HL-60 (cell line): ENCODE measurements at regions not wholly inside any gene's neighbourhood (a gene's known extent, or its start where the extent isn't known, plus 50 kb on each side); places are given as distances from the start of the nearest gene placed in this dataset.

Experiments used
- DNase-seq, 2 experiments: peaks; one replicate each; pipeline ENCODE4 v3.0.0-alpha.2; 2010 to 2020; ENCODE audit warnings: low read depth in 1 of 2, low spot score in 1 of 2
- H3K27ac ChIP-seq: fragments of 250-450 bp; sonication (Bioruptor Pico); replicated peaks from 2 replicates; pipeline ENCODE4 v1.5.1; 2020; ENCODE audit warnings: mild to moderate bottlenecking, moderate library complexity
- H3K27me3 ChIP-seq: fragments of 250-450 bp; sonication (Bioruptor Pico); 2 replicates; pipeline ENCODE4 v1.5.1; 2021; ENCODE audit warnings: mild to moderate bottlenecking, moderate library complexity; ENCODE audit not compliant: insufficient read depth, poor library complexity, severe bottlenecking
- H3K4me3 ChIP-seq: replicated peaks from 2 replicates; pipeline ENCODE4 v1.5.1; 2011; ENCODE audit warnings: mild to moderate bottlenecking, control low read depth, low read length; ENCODE audit not compliant: insufficient read depth
- GABPA ChIP-seq: IDR thresholded peaks from 2 replicates; pipeline ENCODE4 v1.6.1; 2012; ENCODE audit warnings: low read depth
- POLR2AphosphoS5 ChIP-seq: IDR thresholded peaks from 2 replicates; pipeline ENCODE4 v1.6.1; 2012; ENCODE audit warnings: low read depth
- SPI1 ChIP-seq: IDR thresholded peaks from 2 replicates; pipeline ENCODE4 v1.6.1; 2012; ENCODE audit warnings: low read depth, mild to moderate bottlenecking, borderline replicate concordance
- TF ChIP-seq, protein P1 (sequence below): IDR thresholded peaks from 2 replicates; pipeline ENCODE4 v1.6.1; 2012; ENCODE audit warnings: low read depth; ENCODE audit not compliant: insufficient replicate concordance
- TF ChIP-seq, protein P2 (sequence below): IDR thresholded peaks from one replicate; pipeline ENCODE4 v1.5.1; 2011; ENCODE audit warnings: low read length, control low read depth, inconsistent platforms; ENCODE audit not compliant: insufficient read depth

DNA sequence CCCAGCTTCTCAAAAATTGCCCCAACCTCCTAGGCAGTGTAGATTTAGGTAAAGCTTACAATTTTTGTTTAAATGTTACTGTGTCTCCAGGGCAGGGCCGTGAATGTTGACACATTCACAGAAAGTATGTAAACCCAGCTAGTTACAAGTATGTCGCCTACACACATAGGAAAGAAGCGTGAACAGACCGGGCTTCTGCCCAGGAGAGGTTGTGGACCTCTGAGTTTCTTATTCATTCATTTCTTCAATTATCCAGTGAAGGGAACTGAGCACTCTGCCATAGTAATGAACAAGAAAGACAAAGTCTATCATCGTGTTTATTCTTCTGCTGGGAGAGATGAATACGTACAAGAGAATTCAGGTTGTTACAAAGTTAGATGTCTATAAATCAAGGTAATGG lies 93.2 kb downstream of the TRIML1 start:
- Histone ChIP-seq H3K27ac (no peak overlapping the region), H3K4me3 (no peak overlapping the region), H3K27me3 (no peaks in the 10 kb centered on the region)
- DNase-seq = no peak
- TF ChIP-seq POLR2AphosphoS5 (no peak), GABPA (no peak), SPI1 (no peak)
- TF ChIP-seq, protein P1, sequence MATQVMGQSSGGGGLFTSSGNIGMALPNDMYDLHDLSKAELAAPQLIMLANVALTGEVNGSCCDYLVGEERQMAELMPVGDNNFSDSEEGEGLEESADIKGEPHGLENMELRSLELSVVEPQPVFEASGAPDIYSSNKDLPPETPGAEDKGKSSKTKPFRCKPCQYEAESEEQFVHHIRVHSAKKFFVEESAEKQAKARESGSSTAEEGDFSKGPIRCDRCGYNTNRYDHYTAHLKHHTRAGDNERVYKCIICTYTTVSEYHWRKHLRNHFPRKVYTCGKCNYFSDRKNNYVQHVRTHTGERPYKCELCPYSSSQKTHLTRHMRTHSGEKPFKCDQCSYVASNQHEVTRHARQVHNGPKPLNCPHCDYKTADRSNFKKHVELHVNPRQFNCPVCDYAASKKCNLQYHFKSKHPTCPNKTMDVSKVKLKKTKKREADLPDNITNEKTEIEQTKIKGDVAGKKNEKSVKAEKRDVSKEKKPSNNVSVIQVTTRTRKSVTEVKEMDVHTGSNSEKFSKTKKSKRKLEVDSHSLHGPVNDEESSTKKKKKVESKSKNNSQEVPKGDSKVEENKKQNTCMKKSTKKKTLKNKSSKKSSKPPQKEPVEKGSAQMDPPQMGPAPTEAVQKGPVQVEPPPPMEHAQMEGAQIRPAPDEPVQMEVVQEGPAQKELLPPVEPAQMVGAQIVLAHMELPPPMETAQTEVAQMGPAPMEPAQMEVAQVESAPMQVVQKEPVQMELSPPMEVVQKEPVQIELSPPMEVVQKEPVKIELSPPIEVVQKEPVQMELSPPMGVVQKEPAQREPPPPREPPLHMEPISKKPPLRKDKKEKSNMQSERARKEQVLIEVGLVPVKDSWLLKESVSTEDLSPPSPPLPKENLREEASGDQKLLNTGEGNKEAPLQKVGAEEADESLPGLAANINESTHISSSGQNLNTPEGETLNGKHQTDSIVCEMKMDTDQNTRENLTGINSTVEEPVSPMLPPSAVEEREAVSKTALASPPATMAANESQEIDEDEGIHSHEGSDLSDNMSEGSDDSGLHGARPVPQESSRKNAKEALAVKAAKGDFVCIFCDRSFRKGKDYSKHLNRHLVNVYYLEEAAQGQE = no peak
- TF ChIP-seq, protein P2, sequence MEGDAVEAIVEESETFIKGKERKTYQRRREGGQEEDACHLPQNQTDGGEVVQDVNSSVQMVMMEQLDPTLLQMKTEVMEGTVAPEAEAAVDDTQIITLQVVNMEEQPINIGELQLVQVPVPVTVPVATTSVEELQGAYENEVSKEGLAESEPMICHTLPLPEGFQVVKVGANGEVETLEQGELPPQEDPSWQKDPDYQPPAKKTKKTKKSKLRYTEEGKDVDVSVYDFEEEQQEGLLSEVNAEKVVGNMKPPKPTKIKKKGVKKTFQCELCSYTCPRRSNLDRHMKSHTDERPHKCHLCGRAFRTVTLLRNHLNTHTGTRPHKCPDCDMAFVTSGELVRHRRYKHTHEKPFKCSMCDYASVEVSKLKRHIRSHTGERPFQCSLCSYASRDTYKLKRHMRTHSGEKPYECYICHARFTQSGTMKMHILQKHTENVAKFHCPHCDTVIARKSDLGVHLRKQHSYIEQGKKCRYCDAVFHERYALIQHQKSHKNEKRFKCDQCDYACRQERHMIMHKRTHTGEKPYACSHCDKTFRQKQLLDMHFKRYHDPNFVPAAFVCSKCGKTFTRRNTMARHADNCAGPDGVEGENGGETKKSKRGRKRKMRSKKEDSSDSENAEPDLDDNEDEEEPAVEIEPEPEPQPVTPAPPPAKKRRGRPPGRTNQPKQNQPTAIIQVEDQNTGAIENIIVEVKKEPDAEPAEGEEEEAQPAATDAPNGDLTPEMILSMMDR = no peak

DNA sequence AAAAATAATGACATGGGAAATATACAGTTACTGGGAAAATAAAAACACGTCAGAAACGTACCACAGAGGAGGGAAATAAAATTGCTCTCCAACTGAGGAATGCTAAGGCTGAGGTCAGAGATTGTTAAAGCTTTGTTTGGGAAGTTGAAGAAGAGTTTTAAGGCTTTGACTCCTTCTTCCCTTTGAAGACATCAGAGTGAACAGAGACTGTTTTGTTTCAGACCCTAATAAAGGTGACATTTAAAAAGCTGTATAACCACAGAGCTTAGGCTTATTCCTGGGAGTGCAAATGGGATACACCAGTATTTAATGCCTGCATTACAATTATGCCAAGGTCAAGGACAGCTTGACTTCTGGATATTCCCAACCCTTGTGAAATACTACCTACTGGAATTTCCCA lies 102.8 kb downstream of the TRIML1 start:
- DNase-seq = no peak
- Histone ChIP-seq H3K27ac (no peak overlapping the region), H3K4me3 (no peak overlapping the region), H3K27me3 (no peaks in the 10 kb centered on the region)
- TF ChIP-seq GABPA (no peak), SPI1 (no peak), POLR2AphosphoS5 (no peak)
- TF ChIP-seq, protein P1 = no peak
- TF ChIP-seq, protein P2 = no peak

- no peak for TF ChIP-seq SPI1
- Histone ChIP-seq H3K27ac (no peak overlapping the region), H3K4me3 (no peak overlapping the region), H3K27me3 (no peaks in the 10 kb centered on the region)
- no peak for DNase-seq
These were observed 106.4 kb downstream of the TRIML1 start for GRCh38 chr4:188245651-188246050.

GRCh38 chr4:188246488-188246887 lies 107.2 kb downstream of the TRIML1 start:
- Histone ChIP-seq H3K27ac (no peak overlapping the region), H3K27me3 (no peaks in the 10 kb centered on the region), H3K4me3 (no peak overlapping the region)
- no peak for DNase-seq
- TF ChIP-seq POLR2AphosphoS5 (no peak), SPI1 (no peak), GABPA (no peak)
- TF ChIP-seq, protein P2 = no peak
- TF ChIP-seq, protein P1 = no peak
